GM19438 (cell line): ENCODE measurements at regions not wholly inside any gene's neighbourhood (a gene's known extent, or its start where the extent isn't known, plus 50 kb on each side); places are given as distances from the start of the nearest gene placed in this dataset.

ENCODE experiments used
- ATAC-seq: cut with Tn5 transposase; IDR thresholded peaks from one replicate; pipeline ENCODE4 v1.9.1; 2021; ENCODE audit warnings: low read depth; ENCODE audit not compliant: unreplicated experiment

GRCh38 chr20:60851826-60852704 is 400.0 kb upstream of the CDH4 start:
- ATAC-seq: no peak

DNA sequence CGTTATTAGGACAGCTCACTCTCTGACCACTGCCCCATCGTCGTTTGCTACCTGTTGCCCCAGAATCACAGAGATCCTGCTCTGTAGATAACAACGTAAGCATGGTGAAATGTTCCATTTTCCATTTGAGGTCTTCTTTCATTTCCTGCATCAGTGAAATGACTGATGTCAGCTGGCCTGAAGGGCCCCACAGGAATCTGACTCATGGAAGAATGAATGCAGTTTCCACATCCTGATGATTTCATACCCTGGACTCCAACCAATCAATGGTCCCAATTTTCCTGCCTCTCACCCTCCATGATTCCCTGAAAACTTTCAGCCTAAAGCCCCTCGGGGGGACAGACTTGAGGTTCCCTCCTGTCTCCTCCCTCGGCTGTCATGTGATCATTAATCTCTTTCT is 394.4 kb upstream of the CDH4 start:
- ATAC-seq: no peak

DNA sequence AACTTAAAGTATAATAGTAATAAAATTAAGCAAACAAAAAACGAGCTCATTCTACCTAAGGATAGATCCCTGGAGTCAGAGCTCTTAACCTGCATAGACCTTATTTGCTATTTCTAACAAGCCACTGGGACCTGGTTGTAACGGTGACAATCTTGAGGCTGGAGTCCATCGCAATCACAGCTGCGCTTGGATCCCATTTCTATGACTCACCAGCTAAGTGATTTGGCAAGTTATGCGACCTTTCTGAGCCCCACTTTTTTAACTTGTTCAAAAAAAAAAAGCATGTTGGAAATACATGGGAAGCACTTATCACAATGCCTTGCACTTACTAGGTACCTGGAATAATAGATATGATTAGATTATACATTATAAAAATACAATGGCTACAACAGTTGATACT is 389.5 kb upstream of the CDH4 start:
- ATAC-seq: no peak

GRCh38 chr20:60863548-60863947 is 388.5 kb upstream of the CDH4 start:
- ATAC-seq: no peak

DNA sequence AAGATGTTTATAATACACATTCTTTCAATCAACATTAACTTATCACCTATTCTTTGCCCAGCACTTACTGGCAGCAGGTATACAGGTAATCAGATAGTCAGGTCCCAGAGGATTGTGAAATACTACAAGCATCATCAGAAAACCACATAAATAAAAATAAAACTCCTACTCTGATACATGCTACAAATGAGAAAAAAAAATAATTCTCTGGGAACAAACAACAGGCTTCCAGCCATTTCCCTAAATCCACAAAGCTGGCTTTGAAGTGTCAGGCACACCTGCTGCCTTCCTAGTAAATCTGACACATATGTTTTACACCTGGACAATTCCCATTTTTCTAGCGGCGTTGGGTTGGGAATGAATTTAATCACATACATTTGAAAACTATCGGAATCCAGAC is 384.5 kb upstream of the CDH4 start:
- ATAC-seq: no peak

GRCh38 chr20:60868316-60868891 is 383.7 kb upstream of the CDH4 start:
- ATAC-seq: no peak

- ATAC-seq: no peak
Observed at GRCh38 chr20:60869087-60869486, 383.0 kb upstream of the CDH4 start.

DNA sequence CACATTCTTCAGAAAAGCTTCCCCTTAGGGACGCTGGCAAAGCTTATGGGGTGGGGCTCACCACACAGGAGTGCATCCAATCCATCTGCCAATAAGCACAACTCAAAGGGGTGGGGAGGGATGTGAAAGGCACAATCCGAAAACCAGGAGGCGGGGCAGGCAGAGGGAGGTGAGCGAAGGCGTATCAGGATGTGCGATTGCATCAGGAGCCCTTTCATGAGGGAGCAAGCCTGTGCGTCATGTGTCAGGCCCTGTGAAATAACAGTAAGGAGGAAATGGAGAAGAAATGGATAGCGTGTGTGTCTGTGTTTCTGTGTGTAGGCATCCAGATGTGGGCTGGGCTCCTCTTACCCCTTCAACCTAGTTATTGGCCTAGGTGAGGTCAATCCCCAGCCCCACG is 382.4 kb upstream of the CDH4 start:
- no peak for ATAC-seq

GRCh38 chr20:60870040-60870439 is 382.0 kb upstream of the CDH4 start:
- no peak for ATAC-seq

- ATAC-seq: no peak
Observed at GRCh38 chr20:60872224-60872623, 379.8 kb upstream of the CDH4 start.

DNA sequence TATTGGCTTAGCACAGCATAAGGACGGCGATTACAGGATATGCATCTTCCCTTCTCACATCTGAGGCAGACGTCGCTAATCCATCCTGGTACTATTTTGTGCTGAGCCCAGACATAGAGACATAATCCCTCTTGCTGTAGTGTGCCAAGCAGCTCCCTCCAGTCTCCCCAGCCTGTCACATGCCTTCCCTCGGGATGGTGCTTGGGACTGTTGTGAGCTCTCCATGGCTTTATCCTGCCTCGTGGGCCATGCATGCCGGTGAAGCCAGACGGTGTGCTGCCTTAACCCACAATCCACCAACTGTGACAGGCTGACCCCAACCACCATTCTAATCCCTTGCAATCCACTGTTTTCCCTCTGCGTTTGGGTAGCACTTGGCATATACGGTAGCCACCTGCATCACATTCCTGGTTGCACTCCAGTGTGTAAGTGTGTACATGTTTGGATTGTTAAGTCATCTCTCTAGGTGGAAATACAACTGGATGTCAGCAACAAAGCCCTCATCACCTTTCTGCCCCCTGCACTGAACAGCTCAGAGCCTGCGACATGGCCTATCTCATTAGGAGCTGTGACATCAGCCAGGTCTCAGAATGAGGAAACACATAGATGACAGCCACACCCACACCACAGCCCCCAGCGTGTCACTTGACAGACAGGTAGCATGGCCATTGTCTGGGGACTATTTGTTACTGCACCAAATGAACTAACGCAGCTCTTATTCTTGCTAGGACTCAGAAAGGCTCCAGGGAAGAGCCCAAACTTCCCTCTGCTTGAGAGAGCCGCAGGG is 374.8 kb upstream of the CDH4 start:
- ATAC-seq: no peak

- no peak for ATAC-seq
Observed at GRCh38 chr20:60882836-60883235, 369.2 kb upstream of the CDH4 start.

- ATAC-seq: no peak
Observed at GRCh38 chr20:60883496-60883895, 368.6 kb upstream of the CDH4 start.

DNA sequence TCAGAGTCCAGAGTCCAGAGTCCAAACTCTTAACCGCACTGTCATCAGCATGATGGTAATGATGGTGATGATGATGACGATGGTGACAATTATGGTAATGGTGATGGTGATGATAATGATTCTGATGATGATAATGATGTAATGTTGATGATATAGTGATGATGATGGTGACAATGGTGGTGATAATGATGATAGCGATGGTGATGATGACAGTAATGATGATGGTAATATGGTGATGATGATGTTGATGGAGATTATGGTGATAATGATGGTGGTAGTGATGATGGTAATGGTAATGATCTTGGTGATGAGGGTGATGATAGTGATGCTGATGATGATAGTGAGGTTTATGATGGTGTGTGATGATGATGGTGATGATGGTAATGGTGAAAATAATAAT is 367.8 kb upstream of the CDH4 start:
- no peak for ATAC-seq

- no peak for ATAC-seq
Observed at GRCh38 chr20:60888771-60889170, 363.3 kb upstream of the CDH4 start.

DNA sequence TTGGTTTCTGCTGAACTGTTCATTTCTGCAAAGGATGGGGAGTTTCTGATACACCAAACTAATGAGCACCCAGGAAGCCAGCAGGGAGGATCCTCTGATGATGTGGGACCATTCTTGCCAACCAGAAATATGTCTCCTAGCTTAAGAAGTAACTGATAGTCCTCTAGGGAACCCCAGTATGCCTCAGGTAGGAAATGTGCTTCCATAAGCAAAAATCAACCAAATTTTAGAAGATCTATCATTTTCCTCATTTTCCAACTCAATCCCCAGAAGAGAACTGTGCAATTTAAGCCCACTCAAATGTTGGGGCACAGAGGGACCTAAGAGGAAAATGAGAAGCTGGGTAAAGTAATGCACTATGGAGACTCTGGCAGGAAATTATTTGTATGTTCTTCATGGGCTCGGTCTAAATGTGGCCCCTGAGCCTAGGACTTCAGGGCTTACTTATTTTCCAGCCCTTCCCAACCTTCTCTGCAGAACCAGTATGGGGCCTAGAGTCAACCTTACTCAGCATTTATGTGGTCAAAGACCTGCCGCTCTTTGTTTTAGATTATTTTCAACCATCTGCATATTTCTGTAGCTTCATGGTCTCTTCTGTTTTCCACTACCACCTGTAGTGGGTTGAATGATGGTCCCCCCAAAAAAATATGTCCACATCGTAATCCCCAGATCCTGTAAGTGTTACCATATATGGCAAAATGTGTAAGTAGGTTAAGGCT is 359.8 kb upstream of the CDH4 start:
- no peak for ATAC-seq

DNA sequence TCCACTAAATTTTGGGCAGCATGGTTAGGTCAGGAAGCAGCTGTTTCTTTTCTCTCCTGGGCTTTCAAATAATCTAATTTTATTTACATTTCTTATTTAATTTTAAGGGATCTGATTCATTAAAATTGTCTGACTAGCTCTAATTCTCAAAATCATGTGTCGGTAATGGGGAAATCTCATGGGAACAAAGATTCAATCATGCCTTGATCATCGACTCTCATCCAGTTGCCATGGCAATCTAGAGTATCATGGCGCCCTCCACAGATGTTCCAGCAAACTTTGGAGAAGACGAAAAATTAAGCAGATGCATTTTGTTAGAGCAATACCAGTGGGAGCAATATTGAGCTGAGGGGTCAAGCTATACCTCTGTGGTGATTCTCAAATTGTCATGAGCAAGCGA is 358.0 kb upstream of the CDH4 start:
- no peak for ATAC-seq

DNA sequence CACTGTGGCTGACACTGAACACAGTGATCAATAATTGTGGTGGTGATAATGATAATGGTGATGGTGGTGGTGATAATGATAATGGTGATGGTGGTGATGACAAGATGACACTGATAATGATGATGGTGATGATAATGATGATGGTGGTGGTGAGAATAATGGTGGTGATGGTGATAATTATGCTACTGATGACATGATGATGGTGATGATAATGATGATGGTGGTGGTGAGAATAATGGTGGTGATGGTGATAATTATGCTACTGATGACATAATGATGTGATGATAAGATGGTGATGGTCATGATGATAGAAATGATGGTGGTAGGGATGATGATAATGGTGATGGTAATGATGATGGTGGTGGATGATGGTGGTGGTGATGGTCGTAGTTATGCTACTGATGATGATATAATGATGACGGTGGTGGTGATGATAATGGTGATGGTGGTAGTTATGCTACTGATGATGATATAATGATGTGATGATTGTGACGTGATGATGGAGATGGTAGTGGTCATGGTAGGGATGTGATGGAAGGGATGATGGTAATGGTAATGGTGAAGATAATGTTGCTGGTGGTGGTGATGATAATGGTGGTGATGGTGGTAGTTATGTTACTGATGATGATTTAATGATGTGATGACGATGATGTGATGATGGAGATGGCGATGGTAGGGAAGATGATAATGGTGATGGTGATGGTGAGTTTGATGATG is 356.5 kb upstream of the CDH4 start:
- no peak for ATAC-seq

DNA sequence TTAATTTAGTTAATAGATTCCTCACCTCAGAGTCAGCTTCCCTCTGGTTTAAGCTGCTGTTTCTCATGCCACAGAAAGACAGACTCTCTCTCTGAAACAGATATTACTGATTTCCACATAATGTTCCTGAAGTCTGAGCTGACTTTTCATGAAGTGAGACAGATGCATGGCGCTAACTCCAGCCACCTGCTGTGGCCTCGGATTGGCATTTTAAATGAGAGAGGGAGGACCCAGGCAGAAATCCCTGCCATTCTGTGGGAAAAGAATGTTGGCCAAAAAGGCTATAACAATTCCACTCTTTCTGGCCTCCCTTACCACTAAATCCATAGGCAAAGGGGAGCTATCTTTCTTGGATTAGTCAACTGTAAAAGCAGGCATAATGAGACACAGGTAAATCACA is 354.1 kb upstream of the CDH4 start:
- no peak for ATAC-seq

DNA sequence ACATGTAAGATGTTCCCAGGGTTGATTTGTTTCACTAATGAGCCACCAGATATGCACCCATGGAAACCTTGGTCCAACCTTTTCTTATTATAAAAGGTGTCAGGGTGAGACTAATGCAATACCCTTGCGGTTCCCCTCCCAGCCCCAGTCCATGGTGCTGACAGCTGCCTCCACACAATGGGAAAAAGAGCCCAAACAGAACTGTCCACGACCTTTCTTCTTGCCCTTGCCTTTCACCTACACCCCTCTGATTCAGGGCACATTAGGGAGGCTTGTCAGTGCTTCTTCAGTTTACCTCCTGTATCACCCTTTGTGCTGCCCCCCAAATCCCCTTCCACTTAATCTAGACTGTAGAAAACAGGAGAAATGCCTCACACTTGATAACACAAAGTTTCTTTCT is 352.7 kb upstream of the CDH4 start:
- ATAC-seq: no peak
